ENCODE measurements at regions not wholly inside any gene's neighbourhood (a gene's known extent, or its start where the extent isn't known, plus 50 kb on each side); places are given as distances from the start of the nearest gene placed in this dataset.

DNA sequence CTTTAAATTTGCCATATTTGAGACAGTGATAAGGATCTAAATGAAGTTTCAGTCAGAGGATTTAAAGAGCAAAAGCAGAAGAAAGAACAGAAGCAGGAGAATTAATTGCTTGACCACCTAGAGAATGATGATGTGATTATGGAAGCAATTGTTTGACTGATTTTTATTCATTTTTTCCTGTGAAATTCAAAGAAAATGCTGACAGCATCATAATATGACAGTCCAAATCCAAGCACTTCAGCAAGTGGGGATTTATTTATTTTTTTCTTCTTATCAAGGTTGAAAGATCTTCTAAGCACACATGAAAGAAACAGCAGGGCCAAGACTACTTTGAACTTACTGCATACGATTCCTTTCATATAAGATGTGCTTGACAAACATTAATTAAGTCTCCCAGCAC lies 125.2 kb downstream of the BMP2 start:
- TF ChIP-seq, protein P1, sequence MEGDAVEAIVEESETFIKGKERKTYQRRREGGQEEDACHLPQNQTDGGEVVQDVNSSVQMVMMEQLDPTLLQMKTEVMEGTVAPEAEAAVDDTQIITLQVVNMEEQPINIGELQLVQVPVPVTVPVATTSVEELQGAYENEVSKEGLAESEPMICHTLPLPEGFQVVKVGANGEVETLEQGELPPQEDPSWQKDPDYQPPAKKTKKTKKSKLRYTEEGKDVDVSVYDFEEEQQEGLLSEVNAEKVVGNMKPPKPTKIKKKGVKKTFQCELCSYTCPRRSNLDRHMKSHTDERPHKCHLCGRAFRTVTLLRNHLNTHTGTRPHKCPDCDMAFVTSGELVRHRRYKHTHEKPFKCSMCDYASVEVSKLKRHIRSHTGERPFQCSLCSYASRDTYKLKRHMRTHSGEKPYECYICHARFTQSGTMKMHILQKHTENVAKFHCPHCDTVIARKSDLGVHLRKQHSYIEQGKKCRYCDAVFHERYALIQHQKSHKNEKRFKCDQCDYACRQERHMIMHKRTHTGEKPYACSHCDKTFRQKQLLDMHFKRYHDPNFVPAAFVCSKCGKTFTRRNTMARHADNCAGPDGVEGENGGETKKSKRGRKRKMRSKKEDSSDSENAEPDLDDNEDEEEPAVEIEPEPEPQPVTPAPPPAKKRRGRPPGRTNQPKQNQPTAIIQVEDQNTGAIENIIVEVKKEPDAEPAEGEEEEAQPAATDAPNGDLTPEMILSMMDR (IDR thresholded peaks at IDR 0.05): no peak
- no peak for TF ChIP-seq EZH2 (IDR thresholded peaks at IDR 0.05; ENCODE audit: borderline replicate concordance, insufficient read depth, low read depth, low read length, poor library complexity, severe bottlenecking)

Data from B cell (primary cell).